ENCODE measurements at regions not wholly inside any gene's neighbourhood (a gene's known extent, or its start where the extent isn't known, plus 50 kb on each side); places are given as distances from the start of the nearest gene placed in this dataset.
A peak's percentile ranks its signal among the peaks of the same experiment; 100 is the strongest.

- Histone ChIP-seq H3K27ac (ENCODE audit: low read depth, low read length) (peak overlapping the region; percentile 59), H3K4me3 (ENCODE audit: low read depth, low read length) (peak overlapping the region; percentile 85), H3K27me3 (ENCODE audit: control insufficient read depth, insufficient read depth, low read length) (no peaks in the 10 kb centered on the region), H3K9me3 (ENCODE audit: control insufficient read depth, insufficient read depth, low read length) (no peaks in the 10 kb centered on the region)
- TF ChIP-seq CTCF (IDR thresholded peaks at IDR 0.05; ENCODE audit: low read depth, low read length): no peak
- CTCF ChIA-PET: interaction anchor here (1.3 kb wide), 1 partner anchor 423 kb away, joined by 4 read pairs; no protein-coding TSS in a partner anchor
- POLR2A ChIA-PET: no interaction called here
- DNase-seq (ENCODE audit: low read depth, low spot score): no peak
Measured at GRCh38 chr1:98045211-98045766, 124.5 kb upstream of the DPYD start.

- no peaks in the 10 kb centered on the region for H3K9me3 ChIP-seq (ENCODE audit: control insufficient read depth, insufficient read depth, low read length)
- H3K27me3 ChIP-seq (ENCODE audit: control insufficient read depth, insufficient read depth, low read length): no peaks in the 10 kb centered on the region
- ChIA-PET CTCF (interaction anchor here (1.1 to 3.6 kb wide), 3 partner anchors 9 to 423 kb away, joined by 3 to 15 read pairs (median 4); no protein-coding TSS in a partner anchor), POLR2A (interaction anchor here (0.6 kb wide), 1 partner anchor 410 kb away, joined by 3 read pairs; no protein-coding TSS in a partner anchor)
- no peak for DNase-seq (ENCODE audit: low read depth, low spot score)
- no peak for TF ChIP-seq CTCF (IDR thresholded peaks at IDR 0.05; ENCODE audit: low read depth, low read length)
- H3K4me3 ChIP-seq (ENCODE audit: low read depth, low read length): peak overlapping the region; percentile 85
- H3K27ac ChIP-seq (ENCODE audit: low read depth, low read length): peak overlapping the region; percentile 59
Measured at GRCh38 chr1:98044766-98045165, 123.9 kb upstream of the DPYD start.

DNA sequence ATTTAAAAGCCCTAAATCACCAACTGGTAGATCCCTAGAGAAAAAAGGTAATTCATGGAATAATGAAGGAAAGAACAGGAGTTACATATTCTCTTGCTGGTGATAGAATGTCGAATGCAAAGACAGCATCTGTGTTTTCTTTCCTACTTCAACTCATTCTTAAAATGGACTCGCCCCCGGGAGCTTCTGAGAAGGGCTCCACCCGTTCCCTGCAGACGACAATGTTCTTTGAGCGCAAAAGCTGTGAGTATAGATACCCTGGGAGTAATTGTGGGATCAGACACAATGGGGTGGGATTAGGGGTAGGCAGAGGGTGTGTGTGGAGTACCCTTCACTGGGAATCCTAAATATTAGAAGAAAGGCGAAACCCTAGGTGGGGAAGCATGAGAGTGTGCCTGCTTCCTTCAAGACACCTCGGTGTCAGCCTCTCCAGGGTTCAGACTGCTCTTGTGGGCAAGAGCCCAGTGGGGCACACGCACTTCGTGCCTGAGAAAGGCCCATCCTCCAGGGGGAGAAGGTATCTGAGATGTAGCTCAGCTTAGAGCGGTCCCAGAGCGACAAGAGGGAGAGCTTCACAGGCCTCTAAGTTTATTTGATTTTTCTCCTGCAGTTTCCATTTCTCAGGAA lies 123.3 kb upstream of the DPYD start:
- TF ChIP-seq CTCF (IDR thresholded peaks at IDR 0.05; ENCODE audit: low read depth, low read length): no peak
- POLR2A ChIA-PET: interaction anchor here (0.6 kb wide), 1 partner anchor 411 kb away, joined by 3 read pairs; no protein-coding TSS in a partner anchor
- CTCF ChIA-PET: interaction anchor here (1.0 to 3.6 kb wide), 5 partner anchors 9 to 800 kb away, joined by 3 to 15 read pairs (median 3); no protein-coding TSS in a partner anchor
- Histone ChIP-seq H3K9me3 (ENCODE audit: control insufficient read depth, insufficient read depth, low read length) (no peaks in the 10 kb centered on the region), H3K27ac (ENCODE audit: low read depth, low read length) (peak overlapping the region; percentile 59), H3K4me3 (ENCODE audit: low read depth, low read length) (peak overlapping the region; percentile 85), H3K27me3 (ENCODE audit: control insufficient read depth, insufficient read depth, low read length) (no peaks in the 10 kb centered on the region)
- no peak for DNase-seq (ENCODE audit: low read depth, low spot score)

DNA sequence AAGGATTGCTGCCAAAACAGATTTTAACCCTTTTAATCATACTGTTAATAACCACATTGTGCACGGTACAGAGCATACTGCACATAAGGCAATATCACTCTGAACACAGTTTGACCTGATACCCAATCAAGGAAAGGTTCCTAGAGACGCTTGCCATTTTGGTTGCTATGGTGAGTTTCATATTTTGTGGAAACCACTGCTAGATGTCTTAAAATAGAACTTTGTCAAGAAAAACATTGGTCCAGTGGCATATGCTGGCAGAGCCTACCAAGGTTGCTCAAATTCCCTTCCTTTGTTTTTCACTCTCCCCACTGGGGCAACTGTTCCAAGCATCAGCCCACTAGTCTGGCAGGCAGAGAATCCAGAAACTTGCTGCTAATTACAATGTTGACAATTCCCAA lies 114.8 kb upstream of the DPYD start:
- Histone ChIP-seq H3K27me3 (ENCODE audit: control insufficient read depth, insufficient read depth, low read length) (no peaks in the 10 kb centered on the region), H3K4me3 (ENCODE audit: low read depth, low read length) (no peak overlapping the region), H3K27ac (ENCODE audit: low read depth, low read length) (no peak overlapping the region), H3K9me3 (ENCODE audit: control insufficient read depth, insufficient read depth, low read length) (no peaks in the 10 kb centered on the region)
- ChIA-PET CTCF (no interaction called here), POLR2A (no interaction called here)
- no peak for DNase-seq (ENCODE audit: low read depth, low spot score)
- TF ChIP-seq CTCF (IDR thresholded peaks at IDR 0.05; ENCODE audit: low read depth, low read length): no peak

DNA sequence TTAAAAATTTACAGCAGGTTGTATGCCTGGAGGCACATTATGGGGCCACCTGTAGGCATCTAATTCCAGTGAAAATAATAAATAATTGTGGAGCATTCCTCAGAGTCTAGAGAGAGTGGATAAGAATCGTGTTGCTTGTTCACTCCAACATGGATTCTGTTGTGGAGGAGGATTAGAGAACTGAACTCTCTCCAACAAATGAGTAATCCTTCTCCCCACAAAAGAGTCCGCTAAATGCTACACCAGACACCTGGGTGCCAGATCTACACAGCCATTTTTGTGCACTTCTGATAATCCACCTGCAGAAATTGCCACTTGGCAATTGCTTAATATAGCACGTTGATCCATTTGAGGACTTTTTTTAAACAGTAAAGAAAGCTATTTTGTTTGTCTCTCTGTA lies 113.7 kb upstream of the DPYD start:
- no peak overlapping the region for H3K4me3 ChIP-seq (ENCODE audit: low read depth, low read length)
- no peak for TF ChIP-seq CTCF (IDR thresholded peaks at IDR 0.05; ENCODE audit: low read depth, low read length)
- DNase-seq (ENCODE audit: low read depth, low spot score): no peak
- CTCF ChIA-PET: no interaction called here
- H3K27me3 ChIP-seq (ENCODE audit: control insufficient read depth, insufficient read depth, low read length): no peaks in the 10 kb centered on the region
- POLR2A ChIA-PET: no interaction called here
- H3K9me3 ChIP-seq (ENCODE audit: control insufficient read depth, insufficient read depth, low read length): no peaks in the 10 kb centered on the region
- H3K27ac ChIP-seq (ENCODE audit: low read depth, low read length): no peak overlapping the region
